ENCODE measurements at regions not wholly inside any gene's neighbourhood (a gene's known extent, or its start where the extent isn't known, plus 50 kb on each side); places are given as distances from the start of the nearest gene placed in this dataset.
"Not testable (repeated sequence)": the region's sequence is repeated elsewhere in the genome, so short reads cannot be mapped to it uniquely, and the experiment has no call there.

DNA sequence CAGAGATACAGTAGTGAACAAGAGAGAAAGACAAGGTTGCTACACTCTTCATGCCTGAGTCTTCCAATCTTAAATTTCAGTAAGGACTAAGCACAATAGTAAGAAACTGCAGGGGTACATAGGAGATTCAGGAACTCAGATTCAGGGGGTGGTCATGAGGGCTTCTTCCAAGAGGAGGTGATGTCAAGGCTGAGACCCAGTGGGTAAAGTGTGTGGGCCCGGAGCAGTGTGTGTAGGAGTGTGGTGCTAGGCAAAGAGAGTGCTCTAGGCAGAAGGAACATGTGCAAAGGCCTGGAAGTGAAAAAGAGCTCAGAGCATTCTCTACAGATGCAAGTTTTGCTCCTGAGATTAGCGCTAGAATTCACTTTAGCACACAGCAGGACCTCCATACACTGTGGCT lies 102.9 kb upstream of the SPATA12 start:
- DNase-seq (ENCODE audit: extremely low read depth, low read depth): no peak
- TF ChIP-seq, protein P1, sequence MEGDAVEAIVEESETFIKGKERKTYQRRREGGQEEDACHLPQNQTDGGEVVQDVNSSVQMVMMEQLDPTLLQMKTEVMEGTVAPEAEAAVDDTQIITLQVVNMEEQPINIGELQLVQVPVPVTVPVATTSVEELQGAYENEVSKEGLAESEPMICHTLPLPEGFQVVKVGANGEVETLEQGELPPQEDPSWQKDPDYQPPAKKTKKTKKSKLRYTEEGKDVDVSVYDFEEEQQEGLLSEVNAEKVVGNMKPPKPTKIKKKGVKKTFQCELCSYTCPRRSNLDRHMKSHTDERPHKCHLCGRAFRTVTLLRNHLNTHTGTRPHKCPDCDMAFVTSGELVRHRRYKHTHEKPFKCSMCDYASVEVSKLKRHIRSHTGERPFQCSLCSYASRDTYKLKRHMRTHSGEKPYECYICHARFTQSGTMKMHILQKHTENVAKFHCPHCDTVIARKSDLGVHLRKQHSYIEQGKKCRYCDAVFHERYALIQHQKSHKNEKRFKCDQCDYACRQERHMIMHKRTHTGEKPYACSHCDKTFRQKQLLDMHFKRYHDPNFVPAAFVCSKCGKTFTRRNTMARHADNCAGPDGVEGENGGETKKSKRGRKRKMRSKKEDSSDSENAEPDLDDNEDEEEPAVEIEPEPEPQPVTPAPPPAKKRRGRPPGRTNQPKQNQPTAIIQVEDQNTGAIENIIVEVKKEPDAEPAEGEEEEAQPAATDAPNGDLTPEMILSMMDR (IDR thresholded peaks at IDR 0.05; ENCODE audit: low read depth, low read length): no peak

DNA sequence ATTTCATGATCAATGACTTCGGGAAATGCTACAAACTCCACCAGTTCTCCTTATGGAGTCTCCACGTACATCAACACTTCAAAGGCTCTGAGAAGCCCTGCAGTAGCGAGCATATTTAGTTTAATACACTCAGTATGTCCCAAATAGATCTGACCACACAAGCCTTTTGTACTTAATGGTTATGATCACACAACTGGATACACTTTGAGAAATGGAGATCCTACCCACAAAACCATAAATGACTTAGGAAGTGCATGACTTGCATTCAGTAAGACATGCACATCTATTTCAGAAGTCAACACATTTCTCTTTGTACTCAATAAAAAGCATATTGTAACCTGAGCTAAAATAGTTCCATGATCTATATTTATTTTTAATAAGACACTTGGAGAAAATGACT lies 103.6 kb upstream of the SPATA12 start:
- TF ChIP-seq, protein P1 (IDR thresholded peaks at IDR 0.05; ENCODE audit: low read depth, low read length): no peak
- DNase-seq (ENCODE audit: extremely low read depth, low read depth): no peak

- DNase-seq (ENCODE audit: extremely low read depth, low read depth): no peak
- TF ChIP-seq, protein P1 (IDR thresholded peaks at IDR 0.05; ENCODE audit: low read depth, low read length): no peak
Observed at GRCh38 chr3:56955492-56956111, 104.9 kb upstream of the SPATA12 start.

- TF ChIP-seq, protein P1 (IDR thresholded peaks at IDR 0.05; ENCODE audit: low read depth, low read length): no peak
Observed at GRCh38 chr3:56954125-56954524, 106.3 kb upstream of the SPATA12 start.

GRCh38 chr3:56952846-56953245 lies 107.6 kb upstream of the SPATA12 start:
- no peak for DNase-seq (ENCODE audit: extremely low read depth, low read depth)
- TF ChIP-seq, protein P1 (IDR thresholded peaks at IDR 0.05; ENCODE audit: low read depth, low read length): no peak

More at GRCh38 chr3:56954125-56954524, 106.3 kb upstream of the SPATA12 start:
- no peak for DNase-seq (ENCODE audit: extremely low read depth, low read depth)

GRCh38 chr3:56952061-56952460 lies 108.4 kb upstream of the SPATA12 start:
- TF ChIP-seq, protein P1 (IDR thresholded peaks at IDR 0.05; ENCODE audit: low read depth, low read length): no peak
- no peak for DNase-seq (ENCODE audit: extremely low read depth, low read depth)

- no peak for DNase-seq (ENCODE audit: extremely low read depth, low read depth)
- TF ChIP-seq, protein P1 (IDR thresholded peaks at IDR 0.05; ENCODE audit: low read depth, low read length): no peak
Observed at GRCh38 chr3:56951366-56951765, 109.1 kb upstream of the SPATA12 start.

GRCh38 chr3:56945378-56945777 lies 115.1 kb upstream of the SPATA12 start:
- DNase-seq (ENCODE audit: extremely low read depth, low read depth): not testable (repeated sequence)

Measured in AG09319 (cell line).